Type B pancreatic cell (in vitro differentiated cells): ENCODE measurements at regions not wholly inside any gene's neighbourhood (a gene's known extent, or its start where the extent isn't known, plus 50 kb on each side); places are given as distances from the start of the nearest gene placed in this dataset.

Experiments used
- DNase-seq: peaks from one replicate; pipeline ENCODE4 v3.0.0; 2021; ENCODE audit warnings: mixed read lengths; ENCODE audit not compliant: unreplicated experiment; ENCODE audit errors: extremely low spot score
- H3K27ac Mint-ChIP-seq: 2 replicates; pipeline ENCODE4 v1.8.0; 2021; ENCODE audit warnings: mild to moderate bottlenecking, mixed read lengths
- H3K27me3 Mint-ChIP-seq: 2 replicates; pipeline ENCODE4 v1.8.0; 2021; ENCODE audit warnings: mixed read lengths
- H3K36me3 Mint-ChIP-seq: 2 replicates; pipeline ENCODE4 v1.8.0; 2021; ENCODE audit warnings: mixed read lengths
- H3K4me1 Mint-ChIP-seq: one replicate; pipeline ENCODE4 v1.8.0; 2021; ENCODE audit warnings: mixed read lengths; ENCODE audit not compliant: unreplicated experiment
- H3K4me3 Mint-ChIP-seq: 2 replicates; pipeline ENCODE4 v1.8.0; 2021; ENCODE audit warnings: mild to moderate bottlenecking, mixed read lengths
- H3K9me3 Mint-ChIP-seq: 2 replicates; pipeline ENCODE4 v1.8.0; 2021; ENCODE audit warnings: mixed read lengths
- TF ChIP-seq, protein P1 (sequence below): fragments of 200-600 bp; sonication (generic); conservative IDR thresholded peaks from 2 replicates; pipeline ENCODE4 v1.5.0; 2021; ENCODE audit warnings: antibody characterized with exemption, mild to moderate bottlenecking

DNA sequence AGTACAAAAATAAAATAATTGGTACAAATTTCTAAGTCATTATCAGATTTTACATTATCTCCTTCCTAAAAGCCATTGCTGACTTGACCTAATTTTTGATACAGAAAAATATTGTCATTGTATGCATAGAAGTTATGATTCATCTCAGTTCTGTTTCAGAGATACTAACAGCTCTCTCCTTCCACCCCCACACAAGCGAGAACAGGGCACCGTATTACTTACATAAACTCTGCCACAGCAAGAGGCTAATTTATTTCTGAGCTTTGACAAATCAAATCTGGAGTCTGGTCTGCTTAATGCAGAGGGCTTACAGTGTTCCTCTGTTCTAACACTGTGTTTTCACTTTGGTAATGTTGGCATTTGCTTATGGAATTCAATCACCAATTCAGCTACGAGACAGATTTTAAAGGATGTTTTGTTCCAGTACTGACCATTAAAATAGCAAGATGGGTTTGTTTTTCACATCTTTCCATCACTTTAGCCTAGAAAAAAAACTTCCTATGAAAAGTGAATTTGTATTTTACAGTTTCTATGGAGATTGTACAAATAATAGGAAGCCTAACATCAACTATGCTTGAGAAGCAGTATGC lies 181.8 kb downstream of the USP46 start:
- Mint-ChIP-seq H3K9me3 (no peaks in the 10 kb centered on the region), H3K27ac (no peak overlapping the region), H3K36me3 (no peaks in the 10 kb centered on the region), H3K4me3 (no peak overlapping the region), H3K27me3 (no peaks in the 10 kb centered on the region), H3K4me1 (peaks cover 4% of the 10 kb centered on the region)
- TF ChIP-seq, protein P1, sequence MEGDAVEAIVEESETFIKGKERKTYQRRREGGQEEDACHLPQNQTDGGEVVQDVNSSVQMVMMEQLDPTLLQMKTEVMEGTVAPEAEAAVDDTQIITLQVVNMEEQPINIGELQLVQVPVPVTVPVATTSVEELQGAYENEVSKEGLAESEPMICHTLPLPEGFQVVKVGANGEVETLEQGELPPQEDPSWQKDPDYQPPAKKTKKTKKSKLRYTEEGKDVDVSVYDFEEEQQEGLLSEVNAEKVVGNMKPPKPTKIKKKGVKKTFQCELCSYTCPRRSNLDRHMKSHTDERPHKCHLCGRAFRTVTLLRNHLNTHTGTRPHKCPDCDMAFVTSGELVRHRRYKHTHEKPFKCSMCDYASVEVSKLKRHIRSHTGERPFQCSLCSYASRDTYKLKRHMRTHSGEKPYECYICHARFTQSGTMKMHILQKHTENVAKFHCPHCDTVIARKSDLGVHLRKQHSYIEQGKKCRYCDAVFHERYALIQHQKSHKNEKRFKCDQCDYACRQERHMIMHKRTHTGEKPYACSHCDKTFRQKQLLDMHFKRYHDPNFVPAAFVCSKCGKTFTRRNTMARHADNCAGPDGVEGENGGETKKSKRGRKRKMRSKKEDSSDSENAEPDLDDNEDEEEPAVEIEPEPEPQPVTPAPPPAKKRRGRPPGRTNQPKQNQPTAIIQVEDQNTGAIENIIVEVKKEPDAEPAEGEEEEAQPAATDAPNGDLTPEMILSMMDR = no peak
- no peak for DNase-seq

DNA sequence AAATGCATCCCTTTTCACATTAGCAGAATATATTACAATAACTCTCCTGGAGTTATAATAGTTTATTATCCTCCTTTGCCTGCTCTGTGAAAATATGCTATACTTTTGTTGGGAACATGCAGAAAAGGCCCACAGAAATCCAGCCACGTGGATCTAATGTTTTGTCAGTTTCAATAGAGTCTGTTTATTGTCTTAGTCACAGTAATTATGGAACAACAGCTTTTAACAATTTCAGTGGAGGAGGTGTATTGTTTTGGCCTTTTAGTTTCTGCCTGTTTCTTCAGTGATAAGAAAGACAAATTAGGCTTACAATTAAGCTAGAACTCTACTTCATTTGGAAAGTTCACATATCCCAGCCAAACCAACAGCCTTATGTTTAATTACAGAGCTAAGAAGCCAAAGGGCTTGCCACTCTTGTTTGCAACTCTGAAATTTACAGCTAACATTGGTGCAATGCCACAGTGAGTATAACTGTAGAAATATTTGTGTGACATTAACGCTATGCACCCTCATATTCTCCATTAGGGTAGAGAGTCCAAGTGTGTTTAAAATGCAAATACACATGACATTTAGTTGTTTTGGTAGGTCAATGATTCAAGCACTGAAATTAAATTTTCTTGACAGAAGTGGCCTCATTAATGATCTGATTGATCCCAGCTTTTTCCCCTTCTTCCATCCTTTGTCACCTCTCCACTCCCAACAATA lies 175.8 kb downstream of the USP46 start:
- no peaks in the 10 kb centered on the region for H3K27me3 Mint-ChIP-seq
- no peak for DNase-seq
- H3K27ac Mint-ChIP-seq = no peak overlapping the region
- no peaks in the 10 kb centered on the region for H3K4me1 Mint-ChIP-seq
- H3K4me3 Mint-ChIP-seq = no peak overlapping the region
- TF ChIP-seq, protein P1 = no peak
- H3K36me3 Mint-ChIP-seq = no peaks in the 10 kb centered on the region
- H3K9me3 Mint-ChIP-seq = no peaks in the 10 kb centered on the region

- Mint-ChIP-seq H3K9me3 (no peaks in the 10 kb centered on the region), H3K27ac (no peak overlapping the region), H3K4me3 (no peak overlapping the region), H3K27me3 (no peaks in the 10 kb centered on the region), H3K4me1 (peaks cover 11% of the 10 kb centered on the region), H3K36me3 (no peaks in the 10 kb centered on the region)
- TF ChIP-seq, protein P1 = no peak
- DNase-seq = no peak
Observed at GRCh38 chr4:52507774-52508173, 151.3 kb downstream of the USP46 start.

DNA sequence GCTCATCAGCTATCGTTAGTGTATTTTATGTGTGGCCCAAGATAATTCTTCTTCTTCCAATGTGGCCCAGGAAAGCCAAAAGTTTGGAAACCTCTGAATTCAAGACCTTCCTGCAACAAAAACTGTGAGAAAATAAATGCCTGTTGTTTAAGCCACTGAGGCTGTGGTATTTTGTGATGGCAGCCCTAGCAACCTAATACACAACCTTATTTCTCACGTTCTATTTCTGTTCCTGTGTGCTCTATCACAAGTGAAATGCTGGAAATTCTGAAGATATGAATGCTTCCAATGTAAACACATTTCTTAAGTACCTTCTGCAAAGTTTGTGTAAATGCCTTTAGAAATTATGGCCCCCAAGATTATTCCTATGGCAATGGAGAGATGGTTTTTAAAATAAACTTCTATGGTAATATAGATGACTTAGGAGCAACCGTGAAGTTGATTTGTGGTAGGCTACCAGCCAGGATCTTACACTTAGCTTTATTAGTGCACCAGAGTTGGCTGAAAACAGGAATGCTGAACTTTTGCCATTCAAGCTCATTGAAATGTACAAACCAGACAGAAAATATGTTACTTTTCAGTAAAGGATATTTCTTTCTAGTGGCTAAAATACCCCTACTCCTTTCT lies 148.0 kb downstream of the USP46 start:
- Mint-ChIP-seq H3K27ac (no peak overlapping the region), H3K27me3 (no peaks in the 10 kb centered on the region), H3K4me1 (peaks cover 11% of the 10 kb centered on the region), H3K36me3 (no peaks in the 10 kb centered on the region), H3K9me3 (no peaks in the 10 kb centered on the region), H3K4me3 (no peak overlapping the region)
- TF ChIP-seq, protein P1 = no peak
- no peak for DNase-seq

DNA sequence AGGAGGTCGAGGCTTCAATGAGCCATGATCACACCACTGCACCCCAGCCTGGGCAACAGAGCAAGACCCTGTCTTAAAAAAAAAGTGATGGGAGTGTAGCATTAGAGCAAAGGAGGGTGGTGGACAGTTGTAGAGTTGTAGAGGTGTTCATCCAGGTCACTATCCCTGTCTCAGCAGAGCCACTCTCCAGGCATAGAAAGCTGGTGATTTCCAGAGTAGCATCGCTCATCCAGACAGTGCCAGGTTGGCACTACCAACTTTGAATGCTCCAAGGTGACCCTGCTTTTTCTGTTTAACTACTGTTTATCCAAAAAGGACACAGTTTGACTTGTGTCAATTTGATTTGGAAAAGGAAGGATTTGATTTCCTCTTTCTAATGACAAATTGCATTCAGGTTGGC lies 147.3 kb downstream of the USP46 start:
- H3K27me3 Mint-ChIP-seq = no peaks in the 10 kb centered on the region
- no peak overlapping the region for H3K4me3 Mint-ChIP-seq
- no peaks in the 10 kb centered on the region for H3K9me3 Mint-ChIP-seq
- DNase-seq = no peak
- H3K27ac Mint-ChIP-seq = no peak overlapping the region
- no peaks in the 10 kb centered on the region for H3K36me3 Mint-ChIP-seq
- TF ChIP-seq, protein P1 = no peak
- peaks cover 11% of the 10 kb centered on the region for H3K4me1 Mint-ChIP-seq
